Mesothelial cell of epicardium (in vitro differentiated cells): ENCODE measurements at regions not wholly inside any gene's neighbourhood (a gene's known extent, or its start where the extent isn't known, plus 50 kb on each side); places are given as distances from the start of the nearest gene placed in this dataset.
A peak's percentile ranks its signal among the peaks of the same experiment; 100 is the strongest.

Experiments used
- DNase-seq, 2 experiments: peaks; one replicate each; pipeline ENCODE4 v3.0.0; 2021; ENCODE audit warnings: low spot score in 2 of 2; ENCODE audit not compliant: unreplicated experiment in 2 of 2
- H3K27ac Mint-ChIP-seq: 2 replicates; pipeline ENCODE4 v1.8.0; 2021; ENCODE audit warnings: mixed read lengths
- H3K27me3 Mint-ChIP-seq: 2 replicates; pipeline ENCODE4 v1.8.0; 2021; ENCODE audit warnings: low read depth, mixed read lengths
- H3K36me3 Mint-ChIP-seq: 2 replicates; pipeline ENCODE4 v1.8.0; 2021; ENCODE audit warnings: mixed read lengths
- H3K4me1 Mint-ChIP-seq: 2 replicates; pipeline ENCODE4 v1.8.0; 2021; ENCODE audit warnings: mixed read lengths
- H3K4me3 Mint-ChIP-seq: 2 replicates; pipeline ENCODE4 v1.8.0; 2021; ENCODE audit warnings: mild to moderate bottlenecking, moderate library complexity, mixed read lengths
- H3K9me3 Mint-ChIP-seq: 2 replicates; pipeline ENCODE4 v1.8.0; 2021; ENCODE audit warnings: mixed read lengths
- CTCF ChIP-seq: fragments of 200-600 bp; sonication (generic); IDR thresholded peaks from one replicate; pipeline ENCODE4 v1.5.0; 2021; ENCODE audit warnings: antibody characterized with exemption; ENCODE audit not compliant: unreplicated experiment

- Mint-ChIP-seq H3K36me3 (no peaks in the 10 kb centered on the region), H3K27me3 (peaks cover 1% of the 10 kb centered on the region), H3K9me3 (peaks cover 3% of the 10 kb centered on the region), H3K4me3 (no peak overlapping the region), H3K27ac (no peak overlapping the region), H3K4me1 (peaks cover 2% of the 10 kb centered on the region)
- no peak for DNase-seq
- TF ChIP-seq CTCF = no peak
Observed at GRCh38 chr3:147195887-147196286, 210.5 kb downstream of the ZIC4 start.

GRCh38 chr3:147191795-147192385 lies 214.5 kb downstream of the ZIC4 start:
- Mint-ChIP-seq H3K4me1 (peaks cover 11% of the 10 kb centered on the region), H3K27me3 (peaks cover 1% of the 10 kb centered on the region), H3K36me3 (peaks cover 3% of the 10 kb centered on the region), H3K9me3 (peaks cover 10% of the 10 kb centered on the region), H3K4me3 (no peak overlapping the region), H3K27ac (no peak overlapping the region)
- no peak for DNase-seq
- peak; percentile 81 for TF ChIP-seq CTCF

- no peak overlapping the region for H3K27ac Mint-ChIP-seq
- peaks cover 10% of the 10 kb centered on the region for H3K9me3 Mint-ChIP-seq
- H3K36me3 Mint-ChIP-seq = peaks cover 3% of the 10 kb centered on the region
- no peak overlapping the region for H3K4me3 Mint-ChIP-seq
- DNase-seq = no peak
- no peaks in the 10 kb centered on the region for H3K27me3 Mint-ChIP-seq
- no peak for TF ChIP-seq CTCF
- peaks cover 8% of the 10 kb centered on the region for H3K4me1 Mint-ChIP-seq
Observed at GRCh38 chr3:147189016-147189415, 217.3 kb downstream of the ZIC4 start.

- Mint-ChIP-seq H3K36me3 (peaks cover 3% of the 10 kb centered on the region), H3K4me3 (no peak overlapping the region), H3K9me3 (peaks cover 10% of the 10 kb centered on the region), H3K4me1 (peaks cover 8% of the 10 kb centered on the region), H3K27ac (no peak overlapping the region), H3K27me3 (no peaks in the 10 kb centered on the region)
- DNase-seq = no peak
- no peak for TF ChIP-seq CTCF
Observed at GRCh38 chr3:147187687-147188086, 218.7 kb downstream of the ZIC4 start.

GRCh38 chr3:147185781-147186180 lies 220.6 kb downstream of the ZIC4 start:
- DNase-seq = no peak
- H3K27ac Mint-ChIP-seq = no peak overlapping the region
- peaks cover 7% of the 10 kb centered on the region for H3K9me3 Mint-ChIP-seq
- no peak for TF ChIP-seq CTCF
- H3K36me3 Mint-ChIP-seq = peaks cover 3% of the 10 kb centered on the region
- H3K27me3 Mint-ChIP-seq = no peaks in the 10 kb centered on the region
- no peak overlapping the region for H3K4me3 Mint-ChIP-seq
- H3K4me1 Mint-ChIP-seq = peaks cover 8% of the 10 kb centered on the region

- no peak overlapping the region for H3K4me3 Mint-ChIP-seq
- H3K36me3 Mint-ChIP-seq = no peaks in the 10 kb centered on the region
- DNase-seq = no peak
- no peaks in the 10 kb centered on the region for H3K27me3 Mint-ChIP-seq
- no peak for TF ChIP-seq CTCF
- no peaks in the 10 kb centered on the region for H3K9me3 Mint-ChIP-seq
- no peak overlapping the region for H3K27ac Mint-ChIP-seq
- peaks cover 8% of the 10 kb centered on the region for H3K4me1 Mint-ChIP-seq
Observed at GRCh38 chr3:147184794-147185193, 221.5 kb downstream of the ZIC4 start.
